NB4 (cell line): ENCODE measurements at regions not wholly inside any gene's neighbourhood (a gene's known extent, or its start where the extent isn't known, plus 50 kb on each side); places are given as distances from the start of the nearest gene placed in this dataset.
"Not testable (repeated sequence)": the region's sequence is repeated elsewhere in the genome, so short reads cannot be mapped to it uniquely, and the experiment has no call there.

Experiments used
- MYC ChIP-seq: IDR thresholded peaks from 2 replicates; pipeline ENCODE4 v1.6.1; 2011; ENCODE audit warnings: low read depth, low read length
- POLR2A ChIP-seq: IDR thresholded peaks from 2 replicates; pipeline ENCODE4 v1.6.1; 2011; ENCODE audit warnings: mild to moderate bottlenecking; ENCODE audit not compliant: insufficient read length; ENCODE audit errors: extremely low read depth
- TF ChIP-seq, protein P1 (sequence below): IDR thresholded peaks from one replicate; pipeline ENCODE4 v1.5.1; 2012; ENCODE audit warnings: low read depth, low read length
- TF ChIP-seq, protein P2 (sequence below): IDR thresholded peaks from 2 replicates; pipeline ENCODE4 v1.6.1; 2011; ENCODE audit warnings: low read depth, low read length

DNA sequence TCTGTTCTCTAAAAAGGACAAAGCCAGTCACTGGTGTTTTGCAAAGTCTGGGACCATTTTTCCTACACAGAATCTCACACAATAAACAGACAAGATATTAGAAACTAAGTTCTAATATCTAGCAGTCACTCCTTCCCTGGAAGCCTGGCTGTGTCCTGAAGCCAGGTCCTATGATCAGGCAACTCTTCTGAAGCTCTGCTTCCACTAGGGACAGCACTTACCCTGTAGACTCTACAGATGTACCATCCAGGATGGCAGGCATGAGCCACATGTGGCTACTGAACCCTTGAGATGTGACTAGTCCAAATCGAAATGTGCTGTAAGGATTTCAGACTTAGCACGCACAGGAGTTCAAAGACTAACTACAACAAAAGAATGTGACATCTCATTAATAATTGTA lies 130.1 kb upstream of the NBPF26 start:
- TF ChIP-seq POLR2A, MYC: not testable (repeated sequence)
- TF ChIP-seq, protein P1, sequence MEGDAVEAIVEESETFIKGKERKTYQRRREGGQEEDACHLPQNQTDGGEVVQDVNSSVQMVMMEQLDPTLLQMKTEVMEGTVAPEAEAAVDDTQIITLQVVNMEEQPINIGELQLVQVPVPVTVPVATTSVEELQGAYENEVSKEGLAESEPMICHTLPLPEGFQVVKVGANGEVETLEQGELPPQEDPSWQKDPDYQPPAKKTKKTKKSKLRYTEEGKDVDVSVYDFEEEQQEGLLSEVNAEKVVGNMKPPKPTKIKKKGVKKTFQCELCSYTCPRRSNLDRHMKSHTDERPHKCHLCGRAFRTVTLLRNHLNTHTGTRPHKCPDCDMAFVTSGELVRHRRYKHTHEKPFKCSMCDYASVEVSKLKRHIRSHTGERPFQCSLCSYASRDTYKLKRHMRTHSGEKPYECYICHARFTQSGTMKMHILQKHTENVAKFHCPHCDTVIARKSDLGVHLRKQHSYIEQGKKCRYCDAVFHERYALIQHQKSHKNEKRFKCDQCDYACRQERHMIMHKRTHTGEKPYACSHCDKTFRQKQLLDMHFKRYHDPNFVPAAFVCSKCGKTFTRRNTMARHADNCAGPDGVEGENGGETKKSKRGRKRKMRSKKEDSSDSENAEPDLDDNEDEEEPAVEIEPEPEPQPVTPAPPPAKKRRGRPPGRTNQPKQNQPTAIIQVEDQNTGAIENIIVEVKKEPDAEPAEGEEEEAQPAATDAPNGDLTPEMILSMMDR: not testable (repeated sequence)
- TF ChIP-seq, protein P2, sequence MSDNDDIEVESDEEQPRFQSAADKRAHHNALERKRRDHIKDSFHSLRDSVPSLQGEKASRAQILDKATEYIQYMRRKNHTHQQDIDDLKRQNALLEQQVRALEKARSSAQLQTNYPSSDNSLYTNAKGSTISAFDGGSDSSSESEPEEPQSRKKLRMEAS: not testable (repeated sequence)
